ENCODE measurements at regions not wholly inside any gene's neighbourhood (a gene's known extent, or its start where the extent isn't known, plus 50 kb on each side); places are given as distances from the start of the nearest gene placed in this dataset.

- Histone ChIP-seq H3K4me1 (peaks cover 0 to 5% (median 0%) of the 10 kb centered on the region in 4 donors), H3K9me3 (no peaks in the 10 kb centered on the region), H3K27me3 (no peaks in the 10 kb centered on the region), H3K36me3 (no peaks in the 10 kb centered on the region), H3K27ac (no peak overlapping the region), H3K4me3 (no peak overlapping the region)
- no peak for DNase-seq
- TF ChIP-seq CTCF (IDR thresholded peaks at IDR 0.05), result no peak
- intact Hi-C loops (cut with DNase I; ENCODE audit: low total_unique reads), result no loop called here
Observed at GRCh38 chr5:54902791-54903473, 82.5 kb downstream of the ESM1 start.

GRCh38 chr5:54900984-54901725 lies 84.2 kb downstream of the ESM1 start:
- no peak for TF ChIP-seq CTCF (IDR thresholded peaks at IDR 0.05)
- Histone ChIP-seq H3K36me3 (no peaks in the 10 kb centered on the region), H3K27me3 (no peaks in the 10 kb centered on the region), H3K4me3 (no peak overlapping the region), H3K27ac (no peak overlapping the region), H3K9me3 (no peaks in the 10 kb centered on the region), H3K4me1 (peaks cover 0 to 1% (median 0%) of the 10 kb centered on the region in 4 donors)
- intact Hi-C loops (cut with DNase I; ENCODE audit: low total_unique reads), result no loop called here
- DNase-seq, result peak; percentile 68 to 74

GRCh38 chr5:54897001-54897400 lies 88.4 kb downstream of the ESM1 start:
- H3K9me3 ChIP-seq, result no peaks in the 10 kb centered on the region
- no peaks in the 10 kb centered on the region for H3K36me3 ChIP-seq
- intact Hi-C loops (cut with DNase I; ENCODE audit: low total_unique reads), result no loop called here
- TF ChIP-seq CTCF (IDR thresholded peaks at IDR 0.05), result no peak
- DNase-seq, result no peak
- H3K27me3 ChIP-seq, result no peaks in the 10 kb centered on the region
- H3K4me3 ChIP-seq, result no peak overlapping the region
- no peak overlapping the region for H3K27ac ChIP-seq
- H3K4me1 ChIP-seq, result no peaks in the 10 kb centered on the region

GRCh38 chr5:54895816-54896341 lies 89.5 kb downstream of the ESM1 start:
- Histone ChIP-seq H3K4me3 (no peak overlapping the region), H3K27me3 (no peaks in the 10 kb centered on the region), H3K4me1 (no peaks in the 10 kb centered on the region), H3K27ac (no peak overlapping the region), H3K9me3 (no peaks in the 10 kb centered on the region), H3K36me3 (no peaks in the 10 kb centered on the region)
- no peak for DNase-seq
- intact Hi-C loops (cut with DNase I; ENCODE audit: low total_unique reads), result no loop called here
- TF ChIP-seq CTCF (IDR thresholded peaks at IDR 0.05), result peak; percentile 33 to 34

GRCh38 chr5:54894957-54895815 lies 90.2 kb downstream of the ESM1 start:
- intact Hi-C loops (cut with DNase I; ENCODE audit: low total_unique reads), result no loop called here
- Histone ChIP-seq H3K4me1 (peaks cover 0 to under 1% (median 0%) of the 10 kb centered on the region in 4 donors), H3K9me3 (no peaks in the 10 kb centered on the region), H3K4me3 (no peak overlapping the region), H3K27ac (no peak overlapping the region), H3K36me3 (no peaks in the 10 kb centered on the region), H3K27me3 (no peaks in the 10 kb centered on the region)
- no peak for TF ChIP-seq CTCF (IDR thresholded peaks at IDR 0.05)
- DNase-seq, result no peak
